NB4 (cell line): ENCODE measurements at regions not wholly inside any gene's neighbourhood (a gene's known extent, or its start where the extent isn't known, plus 50 kb on each side); places are given as distances from the start of the nearest gene placed in this dataset.

Experiments used
- DNase-seq: peaks from one replicate; pipeline ENCODE4 v3.0.0; 2010; ENCODE audit warnings: low read depth
- H3K4me3 ChIP-seq: one replicate; pipeline ENCODE4 v1.5.1; 2011; ENCODE audit warnings: mild to moderate bottlenecking, low read depth, low read length, moderate library complexity
- CTCF ChIP-seq: IDR thresholded peaks from one replicate; pipeline ENCODE4 v1.5.1; 2012; ENCODE audit warnings: low read depth, low read length
- MAX ChIP-seq: IDR thresholded peaks from 2 replicates; pipeline ENCODE4 v1.6.1; 2011; ENCODE audit warnings: low read depth, low read length
- MYC ChIP-seq: IDR thresholded peaks from 2 replicates; pipeline ENCODE4 v1.6.1; 2011; ENCODE audit warnings: low read depth, low read length
- POLR2A ChIP-seq: IDR thresholded peaks from 2 replicates; pipeline ENCODE4 v1.6.1; 2011; ENCODE audit warnings: mild to moderate bottlenecking; ENCODE audit not compliant: insufficient read length; ENCODE audit errors: extremely low read depth

- TF ChIP-seq POLR2A (no peak), CTCF (no peak)
- H3K4me3 ChIP-seq, result no peak overlapping the region
- no peak for DNase-seq
These were observed 788.0 kb upstream of the SLITRK1 start for GRCh38 chr13:84670245-84670644.

- H3K4me3 ChIP-seq, result no peak overlapping the region
- DNase-seq, result no peak
- TF ChIP-seq POLR2A (no peak), MYC (no peak), MAX (no peak), CTCF (no peak)
These were observed 786.4 kb upstream of the SLITRK1 start for GRCh38 chr13:84668637-84669036.

- TF ChIP-seq MAX, result no peak
- TF ChIP-seq MYC, result no peak
- TF ChIP-seq CTCF, result no peak
- DNase-seq, result no peak
- H3K4me3 ChIP-seq, result no peak overlapping the region
These were observed 780.2 kb upstream of the SLITRK1 start for GRCh38 chr13:84662491-84662890.

- TF ChIP-seq CTCF (no peak), MAX (no peak), POLR2A (no peak), MYC (no peak)
- no peak overlapping the region for H3K4me3 ChIP-seq
- DNase-seq, result no peak
These were observed 779.4 kb upstream of the SLITRK1 start for GRCh38 chr13:84661718-84662117.

GRCh38 chr13:84659359-84659661 is 777.0 kb upstream of the SLITRK1 start:
- no peak for DNase-seq
- TF ChIP-seq CTCF, result no peak
- TF ChIP-seq MYC, result no peak
- no peak for TF ChIP-seq POLR2A
- no peak for TF ChIP-seq MAX
- H3K4me3 ChIP-seq, result no peak overlapping the region

GRCh38 chr13:84658491-84659358 is 776.5 kb upstream of the SLITRK1 start:
- DNase-seq, result no peak
- H3K4me3 ChIP-seq, result no peak overlapping the region
- TF ChIP-seq MAX, result no peak
- TF ChIP-seq MYC, result no peak
- no peak for TF ChIP-seq CTCF
- TF ChIP-seq POLR2A, result no peak
